Left forelimb (tissue), 1 donor: ENCODE measurements at regions not wholly inside any gene's neighbourhood (a gene's known extent, or its start where the extent isn't known, plus 50 kb on each side); places are given as distances from the start of the nearest gene placed in this dataset.
"Not testable (repeated sequence)": the region's sequence is repeated elsewhere in the genome, so short reads cannot be mapped to it uniquely, and the experiment has no call there.

Source experiments
- DNase-seq: peaks from one replicate; pipeline ENCODE4 v3.0.0-alpha.2; 2018; ENCODE audit warnings: low spot score

- DNase-seq: no peak
Observed at GRCh38 chr5:33072296-33072695, 361.2 kb downstream of the NPR3 start.

GRCh38 chr5:33072726-33073125 is 361.6 kb downstream of the NPR3 start:
- no peak for DNase-seq

- DNase-seq: no peak
Observed at GRCh38 chr5:33073881-33074327, 362.8 kb downstream of the NPR3 start.

GRCh38 chr5:33074548-33074947 is 363.4 kb downstream of the NPR3 start:
- no peak for DNase-seq

GRCh38 chr5:33075731-33076130 is 364.6 kb downstream of the NPR3 start:
- DNase-seq: no peak

- DNase-seq: no peak
Observed at GRCh38 chr5:33079548-33079947, 361.2 kb upstream of the TARS1 start.

GRCh38 chr5:33080287-33080686 is 360.5 kb upstream of the TARS1 start:
- no peak for DNase-seq

GRCh38 chr5:33088176-33088575 is 352.6 kb upstream of the TARS1 start:
- DNase-seq: no peak

- no peak for DNase-seq
Observed at GRCh38 chr5:33091571-33092363, 349.0 kb upstream of the TARS1 start.

- no peak for DNase-seq
Observed at GRCh38 chr5:33092719-33093118, 348.0 kb upstream of the TARS1 start.

- DNase-seq: no peak
Observed at GRCh38 chr5:33102551-33102950, 338.2 kb upstream of the TARS1 start.

- no peak for DNase-seq
Observed at GRCh38 chr5:33105521-33105941, 335.2 kb upstream of the TARS1 start.

- not testable (repeated sequence) for DNase-seq
Observed at GRCh38 chr5:33110496-33110895, 330.3 kb upstream of the TARS1 start.

- DNase-seq: no peak
Observed at GRCh38 chr5:33114361-33114760, 326.4 kb upstream of the TARS1 start.

- no peak for DNase-seq
Observed at GRCh38 chr5:33115467-33115866, 325.3 kb upstream of the TARS1 start.

- DNase-seq: no peak
Observed at GRCh38 chr5:33118761-33119415, 321.9 kb upstream of the TARS1 start.

GRCh38 chr5:33120671-33121070 is 320.1 kb upstream of the TARS1 start:
- no peak for DNase-seq

GRCh38 chr5:33129309-33129708 is 311.5 kb upstream of the TARS1 start:
- DNase-seq: no peak

GRCh38 chr5:33136785-33137184 is 304.0 kb upstream of the TARS1 start:
- DNase-seq: no peak

- not testable (repeated sequence) for DNase-seq
Observed at GRCh38 chr5:33138145-33138544, 302.6 kb upstream of the TARS1 start.

GRCh38 chr5:33143405-33144123 is 297.2 kb upstream of the TARS1 start:
- no peak for DNase-seq

- DNase-seq: no peak
Observed at GRCh38 chr5:33146881-33147280, 293.9 kb upstream of the TARS1 start.

GRCh38 chr5:33148076-33148513 is 292.7 kb upstream of the TARS1 start:
- DNase-seq: no peak
